ENCODE measurements at regions not wholly inside any gene's neighbourhood (a gene's known extent, or its start where the extent isn't known, plus 50 kb on each side); places are given as distances from the start of the nearest gene placed in this dataset.

GRCh38 chr16:85524365-85524629 lies 88.8 kb upstream of the GSE1 start (continued):
- TF ChIP-seq ZNF3 (CRISPR knock-in tag; IDR thresholded peaks at IDR 0.05) (peak; percentile 16; the same call in 1 of the 2 replicates), ZNF563 (CRISPR knock-in tag; IDR thresholded peaks at IDR 0.05) (no peak), FOXC1 (CRISPR knock-in tag; IDR thresholded peaks at IDR 0.05; ENCODE audit: borderline replicate concordance) (peak; percentile 67; the same call in 1 of the 2 replicates), TAF15 (IDR thresholded peaks at IDR 0.05; ENCODE audit: low read depth, low read length, poor library complexity, severe bottlenecking) (peak; percentile 8), MXD4 (CRISPR knock-in tag; IDR thresholded peaks at IDR 0.05) (no peak), ZNF12 (CRISPR knock-in tag; IDR thresholded peaks at IDR 0.05) (0 out of 2 replicates have a peak, but pooled peaks have one; percentile 31), ARNTL (CRISPR knock-in tag; IDR thresholded peaks at IDR 0.05) (peak; percentile 96; the same call in 1 of the 2 replicates), BCL6 (CRISPR knock-in tag; IDR thresholded peaks at IDR 0.05) (peak; percentile 90; the same call in 1 of the 2 replicates), PRPF4 (IDR thresholded peaks at IDR 0.05; ENCODE audit: low read depth, low read length, poor library complexity, severe bottlenecking) (no peak), IKZF4 (CRISPR knock-in tag; IDR thresholded peaks at IDR 0.05; ENCODE audit: borderline replicate concordance, low read depth, not compliant biosample characterization) (no peak), ZNF235 (CRISPR knock-in tag; IDR thresholded peaks at IDR 0.05; ENCODE audit: borderline replicate concordance) (peak; percentile 77; the same call in 1 of the 2 replicates), BRD4 (CRISPR knock-in tag; IDR thresholded peaks at IDR 0.05) (peak; percentile 88; the same call in 1 of the 2 replicates), SOX5 (CRISPR knock-in tag; IDR thresholded peaks at IDR 0.05; ENCODE audit: borderline replicate concordance) (0 out of 2 replicates have a peak, but pooled peaks have one; percentile 76), ZMYM2 (CRISPR knock-in tag; IDR thresholded peaks at IDR 0.05) (no peak)
- TF ChIP-seq, protein P1, sequence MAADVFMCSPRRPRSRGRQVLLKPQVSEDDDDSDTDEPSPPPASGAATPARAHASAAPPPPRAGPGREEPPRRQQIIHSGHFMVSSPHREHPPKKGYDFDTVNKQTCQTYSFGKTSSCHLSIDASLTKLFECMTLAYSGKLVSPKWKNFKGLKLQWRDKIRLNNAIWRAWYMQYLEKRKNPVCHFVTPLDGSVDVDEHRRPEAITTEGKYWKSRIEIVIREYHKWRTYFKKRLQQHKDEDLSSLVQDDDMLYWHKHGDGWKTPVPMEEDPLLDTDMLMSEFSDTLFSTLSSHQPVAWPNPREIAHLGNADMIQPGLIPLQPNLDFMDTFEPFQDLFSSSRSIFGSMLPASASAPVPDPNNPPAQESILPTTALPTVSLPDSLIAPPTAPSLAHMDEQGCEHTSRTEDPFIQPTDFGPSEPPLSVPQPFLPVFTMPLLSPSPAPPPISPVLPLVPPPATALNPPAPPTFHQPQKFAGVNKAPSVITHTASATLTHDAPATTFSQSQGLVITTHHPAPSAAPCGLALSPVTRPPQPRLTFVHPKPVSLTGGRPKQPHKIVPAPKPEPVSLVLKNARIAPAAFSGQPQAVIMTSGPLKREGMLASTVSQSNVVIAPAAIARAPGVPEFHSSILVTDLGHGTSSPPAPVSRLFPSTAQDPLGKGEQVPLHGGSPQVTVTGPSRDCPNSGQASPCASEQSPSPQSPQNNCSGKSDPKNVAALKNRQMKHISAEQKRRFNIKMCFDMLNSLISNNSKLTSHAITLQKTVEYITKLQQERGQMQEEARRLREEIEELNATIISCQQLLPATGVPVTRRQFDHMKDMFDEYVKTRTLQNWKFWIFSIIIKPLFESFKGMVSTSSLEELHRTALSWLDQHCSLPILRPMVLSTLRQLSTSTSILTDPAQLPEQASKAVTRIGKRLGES (CRISPR knock-in tag; IDR thresholded peaks at IDR 0.05; ENCODE audit: borderline replicate concordance): no peak
- TF ChIP-seq, protein P2, sequence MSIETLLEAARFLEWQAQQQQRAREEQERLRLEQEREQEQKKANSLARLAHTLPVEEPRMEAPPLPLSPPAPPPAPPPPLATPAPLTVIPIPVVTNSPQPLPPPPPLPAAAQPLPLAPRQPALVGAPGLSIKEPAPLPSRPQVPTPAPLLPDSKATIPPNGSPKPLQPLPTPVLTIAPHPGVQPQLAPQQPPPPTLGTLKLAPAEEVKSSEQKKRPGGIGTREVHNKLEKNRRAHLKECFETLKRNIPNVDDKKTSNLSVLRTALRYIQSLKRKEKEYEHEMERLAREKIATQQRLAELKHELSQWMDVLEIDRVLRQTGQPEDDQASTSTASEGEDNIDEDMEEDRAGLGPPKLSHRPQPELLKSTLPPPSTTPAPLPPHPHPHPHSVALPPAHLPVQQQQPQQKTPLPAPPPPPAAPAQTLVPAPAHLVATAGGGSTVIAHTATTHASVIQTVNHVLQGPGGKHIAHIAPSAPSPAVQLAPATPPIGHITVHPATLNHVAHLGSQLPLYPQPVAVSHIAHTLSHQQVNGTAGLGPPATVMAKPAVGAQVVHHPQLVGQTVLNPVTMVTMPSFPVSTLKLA (IDR thresholded peaks at IDR 0.05): peak; percentile 19; the same call in 1 of the 2 replicates
- TF ChIP-seq, protein P3, sequence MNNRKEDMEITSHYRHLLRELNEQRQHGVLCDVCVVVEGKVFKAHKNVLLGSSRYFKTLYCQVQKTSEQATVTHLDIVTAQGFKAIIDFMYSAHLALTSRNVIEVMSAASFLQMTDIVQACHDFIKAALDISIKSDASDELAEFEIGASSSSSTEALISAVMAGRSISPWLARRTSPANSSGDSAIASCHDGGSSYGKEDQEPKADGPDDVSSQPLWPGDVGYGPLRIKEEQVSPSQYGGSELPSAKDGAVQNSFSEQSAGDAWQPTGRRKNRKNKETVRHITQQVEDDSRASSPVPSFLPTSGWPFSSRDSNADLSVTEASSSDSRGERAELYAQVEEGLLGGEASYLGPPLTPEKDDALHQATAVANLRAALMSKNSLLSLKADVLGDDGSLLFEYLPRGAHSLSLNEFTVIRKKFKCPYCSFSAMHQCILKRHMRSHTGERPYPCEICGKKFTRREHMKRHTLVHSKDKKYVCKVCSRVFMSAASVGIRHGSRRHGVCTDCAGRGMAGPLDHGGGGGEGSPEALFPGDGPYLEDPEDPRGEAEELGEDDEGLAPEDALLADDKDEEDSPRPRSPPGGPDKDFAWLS (CRISPR knock-in tag; IDR thresholded peaks at IDR 0.05; ENCODE audit: borderline replicate concordance): no peak
- TF ChIP-seq, protein P4, sequence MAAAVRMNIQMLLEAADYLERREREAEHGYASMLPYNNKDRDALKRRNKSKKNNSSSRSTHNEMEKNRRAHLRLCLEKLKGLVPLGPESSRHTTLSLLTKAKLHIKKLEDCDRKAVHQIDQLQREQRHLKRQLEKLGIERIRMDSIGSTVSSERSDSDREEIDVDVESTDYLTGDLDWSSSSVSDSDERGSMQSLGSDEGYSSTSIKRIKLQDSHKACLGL (CRISPR knock-in tag; IDR thresholded peaks at IDR 0.05): peak; percentile 57; the same call in 1 of the 2 replicates
- TF ChIP-seq, protein P5, sequence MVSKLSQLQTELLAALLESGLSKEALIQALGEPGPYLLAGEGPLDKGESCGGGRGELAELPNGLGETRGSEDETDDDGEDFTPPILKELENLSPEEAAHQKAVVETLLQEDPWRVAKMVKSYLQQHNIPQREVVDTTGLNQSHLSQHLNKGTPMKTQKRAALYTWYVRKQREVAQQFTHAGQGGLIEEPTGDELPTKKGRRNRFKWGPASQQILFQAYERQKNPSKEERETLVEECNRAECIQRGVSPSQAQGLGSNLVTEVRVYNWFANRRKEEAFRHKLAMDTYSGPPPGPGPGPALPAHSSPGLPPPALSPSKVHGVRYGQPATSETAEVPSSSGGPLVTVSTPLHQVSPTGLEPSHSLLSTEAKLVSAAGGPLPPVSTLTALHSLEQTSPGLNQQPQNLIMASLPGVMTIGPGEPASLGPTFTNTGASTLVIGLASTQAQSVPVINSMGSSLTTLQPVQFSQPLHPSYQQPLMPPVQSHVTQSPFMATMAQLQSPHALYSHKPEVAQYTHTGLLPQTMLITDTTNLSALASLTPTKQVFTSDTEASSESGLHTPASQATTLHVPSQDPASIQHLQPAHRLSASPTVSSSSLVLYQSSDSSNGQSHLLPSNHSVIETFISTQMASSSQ (IDR thresholded peaks at IDR 0.05; ENCODE audit: low read depth): peak; percentile 37; the same call in 1 of the 2 replicates
- TF ChIP-seq, protein P5 (CRISPR knock-in tag; IDR thresholded peaks at IDR 0.05; ENCODE audit: borderline replicate concordance): no peak
